T-helper 1 cell treated with Interleukin-12 subunit alpha and Interleukin-12 subunit beta and Interleukin-4 antibody, amounts not matched to agents 30 μg/mL and 1 μg/mL, for 36 hours (primary cell): ENCODE measurements at regions not wholly inside any gene's neighbourhood (a gene's known extent, or its start where the extent isn't known, plus 50 kb on each side); places are given as distances from the start of the nearest gene placed in this dataset.

Experiments used
- H3K27ac Mint-ChIP-seq: one replicate; pipeline ENCODE4 v1.8.0; 2021; ENCODE audit warnings: mild to moderate bottlenecking, mixed read lengths
- H3K27me3 Mint-ChIP-seq: one replicate; pipeline ENCODE4 v1.8.0; 2021; ENCODE audit warnings: low read depth, mixed read lengths
- H3K36me3 Mint-ChIP-seq: one replicate; pipeline ENCODE4 v1.8.0; 2021; ENCODE audit warnings: low read depth, mixed read lengths
- H3K4me1 Mint-ChIP-seq: one replicate; pipeline ENCODE4 v1.8.0; 2021; ENCODE audit warnings: low read depth, mixed read lengths
- H3K4me3 Mint-ChIP-seq: one replicate; pipeline ENCODE4 v1.8.0; 2021; ENCODE audit warnings: mild to moderate bottlenecking, moderate library complexity, mixed read lengths
- H3K9me3 Mint-ChIP-seq: one replicate; pipeline ENCODE4 v1.8.0; 2021; ENCODE audit warnings: mixed read lengths

DNA sequence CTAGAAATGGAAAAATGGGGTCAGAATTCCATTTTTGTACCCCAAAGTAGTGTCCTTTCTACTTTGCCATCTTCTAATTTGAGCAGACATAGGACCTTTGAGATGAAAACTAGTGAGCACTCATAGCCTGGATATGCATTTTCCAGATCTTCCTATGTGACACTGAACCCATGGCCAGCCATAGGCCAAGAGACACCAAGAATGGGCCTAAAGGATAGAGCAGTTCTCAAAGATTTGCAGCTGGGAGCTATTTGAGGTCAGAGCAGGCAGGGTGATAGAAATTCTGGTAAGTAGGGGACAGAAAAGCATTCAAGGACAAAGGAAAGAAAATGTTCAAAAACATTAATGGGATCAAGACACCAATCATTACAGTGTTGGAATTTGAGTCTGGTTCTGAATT lies 332.8 kb downstream of the MYCN start:
- Mint-ChIP-seq H3K9me3 (no peaks in the 10 kb centered on the region), H3K36me3 (no peaks in the 10 kb centered on the region), H3K4me3 (no peak overlapping the region), H3K27ac (no peak overlapping the region), H3K27me3 (no peaks in the 10 kb centered on the region), H3K4me1 (no peaks in the 10 kb centered on the region)

DNA sequence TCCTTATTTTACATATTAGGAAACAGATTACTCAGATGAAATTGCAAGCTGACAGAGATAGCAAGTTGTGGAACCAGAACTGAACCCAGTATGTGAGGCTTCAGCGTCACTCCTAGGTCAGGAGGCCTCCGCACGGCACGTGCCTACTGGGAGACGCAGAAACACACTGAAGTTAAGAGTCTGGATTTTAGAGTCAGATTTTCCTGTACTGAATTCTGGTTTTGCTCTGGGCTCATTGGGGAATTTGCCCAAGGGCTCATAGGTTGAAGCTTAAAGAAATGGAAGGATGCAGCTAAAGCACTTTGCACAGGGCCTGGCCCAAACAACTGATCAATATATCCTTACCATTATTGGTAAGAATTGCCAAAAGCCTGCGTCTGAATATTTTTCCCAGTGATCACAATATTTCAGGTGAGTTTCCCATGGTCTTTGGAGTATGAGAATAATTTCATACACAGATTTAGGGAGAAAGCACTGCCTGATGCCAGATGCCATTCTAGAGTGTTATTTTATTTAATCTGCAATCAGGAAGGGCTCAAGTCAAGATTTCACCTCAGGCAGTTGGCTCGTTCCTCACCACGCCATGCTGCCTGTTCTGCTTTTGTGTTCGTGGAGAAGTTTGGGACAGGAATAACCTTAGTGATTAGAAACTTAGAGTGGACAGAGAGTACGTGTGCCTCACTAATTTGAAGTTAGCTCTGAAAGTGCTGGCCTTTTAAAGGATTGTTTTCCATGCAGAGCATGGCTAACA lies 331.9 kb downstream of the MYCN start:
- Mint-ChIP-seq H3K27ac (no peak overlapping the region), H3K27me3 (no peaks in the 10 kb centered on the region), H3K4me1 (no peaks in the 10 kb centered on the region), H3K9me3 (no peaks in the 10 kb centered on the region), H3K36me3 (no peaks in the 10 kb centered on the region), H3K4me3 (no peak overlapping the region)

DNA sequence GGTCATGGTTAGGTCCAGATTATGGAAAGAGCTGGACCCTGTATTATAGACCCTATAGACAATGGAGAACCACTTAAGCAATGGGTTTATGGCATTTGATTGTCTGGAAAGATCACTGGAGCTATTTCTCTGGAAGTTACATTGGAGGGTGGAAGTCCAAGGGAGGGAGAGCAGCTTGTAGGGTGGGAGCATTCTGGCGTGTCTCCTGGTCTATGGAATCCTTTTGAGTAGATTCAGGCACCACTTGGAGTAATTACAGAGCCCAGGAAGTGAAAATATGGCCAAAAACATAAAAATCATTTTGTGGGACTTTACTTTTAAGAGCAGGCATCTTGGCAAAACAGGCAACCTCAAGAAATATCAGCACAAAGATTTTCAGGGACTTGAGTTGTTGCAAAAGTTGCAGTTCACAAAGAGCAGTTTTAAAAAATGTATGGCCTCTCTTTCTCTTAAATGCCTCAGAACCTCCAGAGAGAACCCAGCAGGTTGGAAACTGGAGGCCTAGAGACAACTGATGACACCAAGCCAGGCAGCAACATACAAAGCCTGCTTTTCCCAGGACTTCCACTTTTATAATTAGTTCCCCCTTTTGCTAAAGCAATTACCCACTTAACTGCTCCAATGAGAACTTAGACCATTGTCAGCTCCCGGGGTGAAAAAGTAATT lies 331.0 kb downstream of the MYCN start:
- Mint-ChIP-seq H3K4me3 (no peak overlapping the region), H3K9me3 (no peaks in the 10 kb centered on the region), H3K36me3 (no peaks in the 10 kb centered on the region), H3K27me3 (no peaks in the 10 kb centered on the region), H3K4me1 (no peaks in the 10 kb centered on the region), H3K27ac (no peak overlapping the region)

DNA sequence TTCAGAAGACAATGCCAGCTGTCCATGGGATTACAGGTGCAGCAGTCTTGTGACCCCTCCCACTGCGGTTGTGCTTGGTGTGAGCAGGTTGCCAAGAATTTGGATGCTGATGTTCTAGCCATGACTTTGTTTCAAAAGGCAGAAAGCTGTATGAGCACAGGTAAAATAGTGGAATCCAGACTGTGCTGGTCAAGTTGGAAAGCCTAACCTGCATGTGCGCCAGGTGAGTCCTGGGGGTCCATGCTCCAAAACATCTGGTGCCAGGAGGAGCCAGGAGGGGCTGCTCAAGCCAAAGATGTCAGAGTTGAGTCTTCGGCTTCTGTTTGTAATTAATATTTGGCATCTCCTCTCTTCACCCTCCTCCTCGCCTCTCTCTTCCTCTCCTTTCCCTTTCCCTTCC lies 330.1 kb downstream of the MYCN start:
- no peaks in the 10 kb centered on the region for H3K9me3 Mint-ChIP-seq
- H3K4me3 Mint-ChIP-seq = no peak overlapping the region
- no peaks in the 10 kb centered on the region for H3K27me3 Mint-ChIP-seq
- H3K36me3 Mint-ChIP-seq = no peaks in the 10 kb centered on the region
- H3K4me1 Mint-ChIP-seq = no peaks in the 10 kb centered on the region
- no peak overlapping the region for H3K27ac Mint-ChIP-seq

GRCh38 chr2:16268301-16269000 lies 328.1 kb downstream of the MYCN start:
- Mint-ChIP-seq H3K4me3 (no peak overlapping the region), H3K36me3 (no peaks in the 10 kb centered on the region), H3K4me1 (no peaks in the 10 kb centered on the region), H3K9me3 (no peaks in the 10 kb centered on the region), H3K27ac (no peak overlapping the region), H3K27me3 (no peaks in the 10 kb centered on the region)

DNA sequence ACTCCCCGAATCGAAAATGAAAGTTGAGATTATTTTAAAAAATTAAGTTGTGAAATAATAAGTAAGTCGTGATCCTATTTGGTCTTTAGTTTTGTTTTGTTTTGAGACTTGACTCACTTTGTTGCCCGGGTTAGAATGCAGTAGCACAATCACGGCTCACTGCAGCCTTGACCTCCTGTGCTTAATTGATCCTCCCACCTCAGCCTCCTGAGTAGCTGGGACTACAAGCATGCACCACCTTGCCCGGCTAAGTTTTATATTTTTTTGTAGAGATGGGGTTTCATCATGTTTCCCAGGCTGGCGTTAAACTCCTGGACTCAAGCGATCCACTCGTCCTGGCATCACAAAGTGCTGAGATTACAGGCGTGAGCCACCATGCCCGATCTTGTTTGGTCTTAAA lies 326.2 kb downstream of the MYCN start:
- no peak overlapping the region for H3K4me3 Mint-ChIP-seq
- H3K9me3 Mint-ChIP-seq = no peaks in the 10 kb centered on the region
- H3K36me3 Mint-ChIP-seq = no peaks in the 10 kb centered on the region
- no peaks in the 10 kb centered on the region for H3K4me1 Mint-ChIP-seq
- H3K27ac Mint-ChIP-seq = no peak overlapping the region
- no peaks in the 10 kb centered on the region for H3K27me3 Mint-ChIP-seq

- Mint-ChIP-seq H3K4me3 (no peak overlapping the region), H3K27me3 (no peaks in the 10 kb centered on the region), H3K36me3 (no peaks in the 10 kb centered on the region), H3K4me1 (no peaks in the 10 kb centered on the region), H3K9me3 (no peaks in the 10 kb centered on the region), H3K27ac (no peak overlapping the region)
Observed at GRCh38 chr2:16264931-16265540, 324.7 kb downstream of the MYCN start.

GRCh38 chr2:16264491-16264890 lies 324.1 kb downstream of the MYCN start:
- H3K4me1 Mint-ChIP-seq = no peaks in the 10 kb centered on the region
- H3K9me3 Mint-ChIP-seq = no peaks in the 10 kb centered on the region
- H3K27me3 Mint-ChIP-seq = no peaks in the 10 kb centered on the region
- no peak overlapping the region for H3K4me3 Mint-ChIP-seq
- no peaks in the 10 kb centered on the region for H3K36me3 Mint-ChIP-seq
- H3K27ac Mint-ChIP-seq = no peak overlapping the region

DNA sequence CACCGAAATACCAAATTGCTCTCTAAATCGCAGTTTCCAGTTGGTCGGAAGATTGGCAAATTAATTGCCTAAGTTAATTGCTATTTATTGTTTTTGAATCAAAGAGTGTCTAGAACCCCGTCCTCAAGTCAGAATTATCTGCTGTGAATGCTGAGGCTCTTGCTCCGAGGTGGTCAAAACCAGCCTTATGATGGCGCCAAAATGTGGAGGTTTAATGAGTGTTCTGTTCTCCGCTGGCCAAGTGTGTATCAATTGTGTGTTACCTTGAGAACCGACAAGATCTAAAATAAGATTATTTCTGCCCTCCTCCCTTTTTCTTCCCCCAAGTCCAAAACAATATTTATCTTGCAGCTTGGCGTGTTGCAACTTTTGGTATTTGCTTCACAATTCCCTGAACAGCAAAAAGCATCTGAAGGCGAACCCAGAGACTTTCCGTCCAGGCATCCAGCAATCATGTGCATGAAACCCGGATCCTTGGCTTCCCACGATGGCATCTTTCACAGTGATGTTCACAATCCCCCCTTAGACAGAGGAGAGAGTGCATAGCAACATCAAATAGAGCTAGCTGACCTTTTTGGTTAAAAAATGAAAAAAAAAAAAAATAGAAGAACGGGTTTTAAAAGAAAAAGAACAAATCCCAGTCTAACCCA lies 323.0 kb downstream of the MYCN start:
- H3K4me1 Mint-ChIP-seq = no peaks in the 10 kb centered on the region
- H3K27me3 Mint-ChIP-seq = no peaks in the 10 kb centered on the region
- no peak overlapping the region for H3K27ac Mint-ChIP-seq
- H3K36me3 Mint-ChIP-seq = no peaks in the 10 kb centered on the region
- no peaks in the 10 kb centered on the region for H3K9me3 Mint-ChIP-seq
- H3K4me3 Mint-ChIP-seq = no peak overlapping the region

DNA sequence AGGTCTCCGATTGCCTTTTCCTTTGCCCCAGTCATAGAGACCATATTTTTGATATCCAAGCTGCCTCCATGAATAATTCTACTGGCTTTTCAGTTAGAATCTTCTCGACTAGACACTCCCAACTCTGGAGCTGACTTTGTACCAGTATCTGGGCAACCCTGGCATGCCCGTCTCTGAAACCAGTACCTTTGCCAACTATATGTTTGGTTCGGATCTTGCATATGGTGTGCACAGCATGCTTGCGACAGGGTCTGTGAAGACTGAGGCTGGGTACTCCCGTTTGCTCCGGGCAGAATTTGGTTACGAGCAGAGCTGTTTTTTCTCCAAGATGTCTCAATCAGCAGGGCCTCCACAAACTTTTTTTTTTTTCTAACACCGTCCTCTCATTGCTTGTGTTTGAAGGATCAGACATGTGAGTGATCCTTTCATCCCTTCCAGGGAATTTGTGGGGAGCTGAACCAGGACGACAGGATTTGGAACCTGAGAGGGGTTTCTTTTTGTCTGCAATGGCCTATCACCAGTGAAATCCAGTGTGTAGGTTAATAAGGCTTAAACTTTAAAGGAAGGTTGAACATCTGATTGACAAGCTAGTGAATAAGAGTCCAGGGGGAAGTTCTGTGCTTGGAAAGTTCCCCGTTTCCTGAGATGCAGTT lies 322.3 kb downstream of the MYCN start:
- Mint-ChIP-seq H3K4me1 (no peaks in the 10 kb centered on the region), H3K27me3 (peaks cover 5% of the 10 kb centered on the region), H3K27ac (no peak overlapping the region), H3K9me3 (no peaks in the 10 kb centered on the region), H3K36me3 (no peaks in the 10 kb centered on the region), H3K4me3 (no peak overlapping the region)

- peaks cover 9% of the 10 kb centered on the region for H3K27me3 Mint-ChIP-seq
- H3K27ac Mint-ChIP-seq = no peak overlapping the region
- H3K4me3 Mint-ChIP-seq = no peak overlapping the region
- no peaks in the 10 kb centered on the region for H3K36me3 Mint-ChIP-seq
- no peaks in the 10 kb centered on the region for H3K9me3 Mint-ChIP-seq
- peaks cover 3% of the 10 kb centered on the region for H3K4me1 Mint-ChIP-seq
Observed at GRCh38 chr2:16261791-16262190, 321.4 kb downstream of the MYCN start.

GRCh38 chr2:16261071-16261470 lies 320.7 kb downstream of the MYCN start:
- no peaks in the 10 kb centered on the region for H3K9me3 Mint-ChIP-seq
- peaks cover 9% of the 10 kb centered on the region for H3K27me3 Mint-ChIP-seq
- peaks cover 4% of the 10 kb centered on the region for H3K4me1 Mint-ChIP-seq
- H3K27ac Mint-ChIP-seq = no peak overlapping the region
- no peak overlapping the region for H3K4me3 Mint-ChIP-seq
- no peaks in the 10 kb centered on the region for H3K36me3 Mint-ChIP-seq

DNA sequence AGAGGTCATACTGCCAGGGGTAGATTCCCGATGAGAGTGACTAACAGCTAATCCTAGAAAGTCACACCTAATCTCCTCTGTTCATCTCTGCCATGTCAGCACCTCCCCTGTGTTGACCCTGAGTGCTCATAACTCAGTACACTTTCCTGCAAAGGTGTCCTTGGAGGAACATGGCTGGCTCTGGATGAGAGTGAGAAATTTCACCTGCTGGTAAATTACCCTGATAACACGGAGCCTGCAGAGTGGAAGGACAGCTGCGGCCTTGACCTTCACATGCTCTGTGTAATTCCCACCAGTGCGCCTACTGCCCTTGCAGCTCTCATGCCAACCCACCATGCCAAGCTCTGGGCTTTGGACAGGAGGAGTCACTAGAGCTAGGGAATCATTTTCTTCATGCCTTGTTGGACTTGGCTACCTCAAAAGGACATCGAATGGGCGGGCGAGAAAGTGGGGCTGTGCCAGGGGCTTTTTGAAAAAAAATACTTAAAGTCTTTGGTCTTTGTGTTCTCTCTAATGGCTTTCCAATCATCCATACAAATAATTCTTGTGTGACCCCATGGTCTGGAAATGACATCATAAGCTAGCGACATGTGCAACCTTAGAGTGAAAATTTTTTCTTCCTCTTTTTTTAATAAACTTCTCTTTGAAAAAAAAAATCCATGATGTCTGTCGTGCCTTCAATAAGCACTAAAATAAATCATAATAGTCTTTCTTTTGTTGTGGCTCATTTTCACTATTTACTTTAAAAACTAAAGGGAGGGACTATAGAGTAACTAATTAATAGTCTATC lies 319.9 kb downstream of the MYCN start:
- no peaks in the 10 kb centered on the region for H3K9me3 Mint-ChIP-seq
- no peak overlapping the region for H3K27ac Mint-ChIP-seq
- no peaks in the 10 kb centered on the region for H3K36me3 Mint-ChIP-seq
- peaks cover 9% of the 10 kb centered on the region for H3K27me3 Mint-ChIP-seq
- H3K4me3 Mint-ChIP-seq = no peak overlapping the region
- H3K4me1 Mint-ChIP-seq = peaks cover 4% of the 10 kb centered on the region
